ENCODE measurements at regions not wholly inside any gene's neighbourhood (a gene's known extent, or its start where the extent isn't known, plus 50 kb on each side); places are given as distances from the start of the nearest gene placed in this dataset.

- TF ChIP-seq CTCF (IDR thresholded peaks at IDR 0.05), result no peak
Observed at GRCh38 chr4:136002316-136002715, 1530.0 kb downstream of the PCDH18 start.

DNA sequence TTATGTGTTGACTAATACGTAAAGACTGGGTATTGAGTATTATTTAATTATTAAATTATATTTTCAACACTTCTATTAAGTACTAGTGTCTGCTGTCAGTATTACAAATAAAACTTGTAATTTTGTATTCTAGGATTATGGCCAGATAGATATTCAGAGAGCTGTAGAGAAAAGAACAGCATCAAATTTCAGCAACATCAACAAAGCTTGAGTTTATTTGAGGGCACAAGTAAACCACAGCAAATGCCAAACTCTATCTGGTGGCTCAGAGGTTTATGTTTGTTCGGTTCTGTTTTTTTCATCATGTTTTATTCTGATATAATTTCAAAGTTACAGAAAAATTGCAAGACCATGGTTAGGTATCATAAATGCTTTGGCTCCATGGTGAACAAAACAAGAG is 1530.5 kb downstream of the PCDH18 start:
- Histone ChIP-seq H3K27me3 (no peaks in the 10 kb centered on the region), H3K27ac (no peak overlapping the region), H3K4me3 (replicated peaks in 1 of 3) (no peak overlapping the region), H3K9me3 (no peaks in the 10 kb centered on the region), H3K36me3 (no peaks in the 10 kb centered on the region), H3K4me1 (no peaks in the 10 kb centered on the region)
- intact Hi-C loops (cut with DNase I), result no loop called here
- no peak for DNase-seq
- no peak for TF ChIP-seq CTCF (IDR thresholded peaks at IDR 0.05)
- no peak for TF ChIP-seq POLR2A (IDR thresholded peaks at IDR 0.05)
- WGBS, 2 donors, result 81 to 85% methylated on average over 2 of the region's 2 CpGs

More at GRCh38 chr4:136002316-136002715, 1530.0 kb downstream of the PCDH18 start:
- Histone ChIP-seq H3K36me3 (no peaks in the 10 kb centered on the region), H3K4me3 (replicated peaks in 1 of 3) (no peak overlapping the region), H3K27ac (no peak overlapping the region), H3K4me1 (no peaks in the 10 kb centered on the region), H3K9me3 (no peaks in the 10 kb centered on the region), H3K27me3 (no peaks in the 10 kb centered on the region)
- intact Hi-C loops (cut with DNase I), result no loop called here
- WGBS, 2 donors, result 95 to 100% methylated on average over 1 of the region's 1 CpG
- DNase-seq, result no peak

- TF ChIP-seq POLR2A (IDR thresholded peaks at IDR 0.05) (no peak), CTCF (IDR thresholded peaks at IDR 0.05) (no peak)
- WGBS, 2 donors, result 52 to 54% methylated on average over 1 of the region's 1 CpG
- Histone ChIP-seq H3K9me3 (no peaks in the 10 kb centered on the region), H3K27ac (no peak overlapping the region), H3K36me3 (no peaks in the 10 kb centered on the region), H3K4me1 (no peaks in the 10 kb centered on the region), H3K27me3 (no peaks in the 10 kb centered on the region), H3K4me3 (replicated peaks in 1 of 3) (no peak overlapping the region)
- no peak for DNase-seq
- intact Hi-C loops (cut with DNase I), result no loop called here
Observed at GRCh38 chr4:136000246-136000645, 1532.0 kb downstream of the PCDH18 start.

- Histone ChIP-seq H3K4me1 (no peaks in the 10 kb centered on the region), H3K27me3 (no peaks in the 10 kb centered on the region), H3K36me3 (no peaks in the 10 kb centered on the region), H3K4me3 (replicated peaks in 1 of 3) (no peak overlapping the region), H3K27ac (no peak overlapping the region), H3K9me3 (no peaks in the 10 kb centered on the region)
- TF ChIP-seq CTCF (IDR thresholded peaks at IDR 0.05) (no peak), POLR2A (IDR thresholded peaks at IDR 0.05) (no peak)
- WGBS, 2 donors, result 97 to 98% methylated on average over 5 to 7 of the region's 7 CpGs
- DNase-seq, result no peak
- intact Hi-C loops (cut with DNase I), result no loop called here
Observed at GRCh38 chr4:135994360-135994759, 1537.9 kb downstream of the PCDH18 start.

- no peak overlapping the region for H3K27ac ChIP-seq
- no peaks in the 10 kb centered on the region for H3K27me3 ChIP-seq
- no peaks in the 10 kb centered on the region for H3K9me3 ChIP-seq
- H3K4me1 ChIP-seq, result no peaks in the 10 kb centered on the region
- DNase-seq, result no peak
- no peak for TF ChIP-seq CTCF (IDR thresholded peaks at IDR 0.05)
- TF ChIP-seq POLR2A (IDR thresholded peaks at IDR 0.05), result no peak
- H3K4me3 ChIP-seq (replicated peaks in 1 of 3), result no peak overlapping the region
- intact Hi-C loops (cut with DNase I), result no loop called here
- no peaks in the 10 kb centered on the region for H3K36me3 ChIP-seq
Observed at GRCh38 chr4:135976860-135977259, 1555.4 kb downstream of the PCDH18 start.
